Panc1 (cell line): ENCODE measurements at regions not wholly inside any gene's neighbourhood (a gene's known extent, or its start where the extent isn't known, plus 50 kb on each side); places are given as distances from the start of the nearest gene placed in this dataset.

Source experiments
- ATAC-seq: fragments of 200-7000 bp; cut with Tn5 transposase; 2 replicates; pipeline ENCODE4 v1.9.1; 2020; ENCODE audit warnings: mild to moderate bottlenecking, moderate library complexity
- BruUV-seq: library from RNA; stranded (reverse); fragments of 400-500 nt; replicated peaks from 2 replicates; lab custom pipeline; 2021; lab: Mats Ljungman, UMichigan
- CTCF ChIA-PET: fragments of 300-600 bp; sonication (Branson Sonifier 250); formaldehyde crosslinking; loops from one replicate; lab custom pipeline; 2022; ENCODE audit warnings: antibody characterized with exemption; lab: Charles Lee
- POLR2A ChIA-PET: fragments of 300-600 bp; sonication (Branson Sonifier 250); formaldehyde crosslinking; loops from one replicate; lab custom pipeline; 2022; ENCODE audit warnings: antibody characterized with exemption; lab: Charles Lee
- DNase-seq: peaks from one replicate; pipeline ENCODE4 v3.0.0-alpha.2; 2010; ENCODE audit warnings: low read depth, low spot score
- H3K27ac ChIP-seq: 2 replicates; pipeline ENCODE4 v1.5.1; 2011; ENCODE audit warnings: mild to moderate bottlenecking, low read length, inconsistent platforms
- H3K27me3 ChIP-seq: fragments of 200-500 bp; sonication (Bioruptor generic); 2 replicates; pipeline ENCODE4 v1.6.0; 2014; ENCODE audit warnings: low read length, inconsistent platforms; ENCODE audit not compliant: control insufficient read depth, insufficient read depth
- H3K36me3 ChIP-seq: fragments of 200-500 bp; sonication (Bioruptor generic); 2 replicates; pipeline ENCODE4 v1.5.1; 2014; ENCODE audit warnings: inconsistent platforms, mild to moderate bottlenecking, low read length, moderate library complexity; ENCODE audit not compliant: control insufficient read depth, insufficient read depth
- H3K4me1 ChIP-seq: 2 replicates; pipeline ENCODE4 v1.5.1; 2011; ENCODE audit warnings: inconsistent platforms, mild to moderate bottlenecking, low read length, moderate library complexity; ENCODE audit not compliant: control insufficient read depth, insufficient read depth
- H3K4me3 ChIP-seq, 2 experiments: 2 replicates each; pipeline ENCODE4 v1.5.1; 2011 to 2012; ENCODE audit warnings: low read depth in 2 of 2, low read length in 2 of 2, mild to moderate bottlenecking in 2 of 2, inconsistent platforms in 1 of 2, moderate library complexity in 1 of 2
- H3K9me3 ChIP-seq: fragments of 200-500 bp; sonication (Bioruptor generic); 2 replicates; pipeline ENCODE4 v1.5.1; 2014; ENCODE audit warnings: low read depth, mild to moderate bottlenecking, inconsistent platforms, low read length, moderate library complexity; ENCODE audit not compliant: control insufficient read depth, insufficient read depth
- CTCF ChIP-seq: fragments of 450-650 bp; IDR thresholded peaks from 2 replicates; pipeline ENCODE4 v1.5.1; 2017; ENCODE audit warnings: mild to moderate bottlenecking
- POLR2AphosphoS5 ChIP-seq: IDR thresholded peaks from 2 replicates; pipeline ENCODE4 v1.6.1; 2012; ENCODE audit warnings: mild to moderate bottlenecking, low read depth, low read length, moderate library complexity
- REST ChIP-seq, 2 experiments: IDR thresholded peaks; 2 replicates each; pipeline ENCODE4 v1.6.1; 2011 to 2012; ENCODE audit warnings: low read depth in 2 of 2, control low read depth in 1 of 2, low read length in 1 of 2, mild to moderate bottlenecking in 1 of 2, moderate library complexity in 1 of 2; ENCODE audit not compliant: insufficient read depth in 1 of 2
- SIN3A ChIP-seq: IDR thresholded peaks from 2 replicates; pipeline ENCODE4 v1.6.1; 2012; ENCODE audit warnings: low read depth, mild to moderate bottlenecking, low read length, moderate library complexity, borderline replicate concordance; ENCODE audit not compliant: insufficient read depth
- TCF7L2 ChIP-seq: IDR thresholded peaks from 2 replicates; pipeline ENCODE4 v1.6.1; 2011; ENCODE audit warnings: mild to moderate bottlenecking, low read depth, low read length, inconsistent platforms
- in situ Hi-C: cut with HindIII; loops from 2 replicates; pipeline ENCODE4 v1.10.0; 2016; ENCODE audit warnings: low sequenced_read_pairs, low pct_unique_long_range_greater_than_20kb
- intact Hi-C: fragments of 100-400 bp; cut with micrococcal nuclease; formaldehyde crosslinking; loops from one replicate; pipeline ENCODE4 v1.10.0; 2022; ENCODE audit not compliant: unreplicated experiment

GRCh38 chr5:136605638-136606037 is 240.3 kb upstream of the TRPC7 start:
- BruUV-seq: no TSS peak
- intact Hi-C loops: no loop called here
- H3K4me1 ChIP-seq: no peaks in the 10 kb centered on the region
- no peak for DNase-seq
- H3K27ac ChIP-seq: no peak overlapping the region
- in situ Hi-C loops: no loop called here
- no peaks in the 10 kb centered on the region for H3K36me3 ChIP-seq
- H3K4me3 ChIP-seq: no peak overlapping the region
- no peaks in the 10 kb centered on the region for H3K9me3 ChIP-seq
- no peaks in the 10 kb centered on the region for H3K27me3 ChIP-seq
- ChIA-PET POLR2A (no interaction called here), CTCF (no interaction called here)
- TF ChIP-seq CTCF: no peak
- no peak for TF ChIP-seq REST (IDR thresholded peaks at IDR 0.05; ENCODE audit: insufficient read depth in 1 of 2, low read depth in 2 of 2, low read length in 1 of 2)
- no peak for TF ChIP-seq SIN3A
- no peak for TF ChIP-seq POLR2AphosphoS5
- TF ChIP-seq TCF7L2: no peak
- no peak for ATAC-seq

- ChIA-PET CTCF (no interaction called here), POLR2A (no interaction called here)
- H3K4me1 ChIP-seq: no peaks in the 10 kb centered on the region
- no TSS peak for BruUV-seq
- intact Hi-C loops: no loop called here
- no peak overlapping the region for H3K4me3 ChIP-seq
- no peak for ATAC-seq
- no peaks in the 10 kb centered on the region for H3K9me3 ChIP-seq
- DNase-seq: no peak
- TF ChIP-seq SIN3A: no peak
- no peak for TF ChIP-seq CTCF
- no peak for TF ChIP-seq POLR2AphosphoS5
- TF ChIP-seq TCF7L2: no peak
- H3K27ac ChIP-seq: no peak overlapping the region
- no peaks in the 10 kb centered on the region for H3K36me3 ChIP-seq
- H3K27me3 ChIP-seq: no peaks in the 10 kb centered on the region
- in situ Hi-C loops: no loop called here
Observed at GRCh38 chr5:136600306-136600705, 235.0 kb upstream of the TRPC7 start.
